ENCODE measurements at regions not wholly inside any gene's neighbourhood (a gene's known extent, or its start where the extent isn't known, plus 50 kb on each side); places are given as distances from the start of the nearest gene placed in this dataset.

DNA sequence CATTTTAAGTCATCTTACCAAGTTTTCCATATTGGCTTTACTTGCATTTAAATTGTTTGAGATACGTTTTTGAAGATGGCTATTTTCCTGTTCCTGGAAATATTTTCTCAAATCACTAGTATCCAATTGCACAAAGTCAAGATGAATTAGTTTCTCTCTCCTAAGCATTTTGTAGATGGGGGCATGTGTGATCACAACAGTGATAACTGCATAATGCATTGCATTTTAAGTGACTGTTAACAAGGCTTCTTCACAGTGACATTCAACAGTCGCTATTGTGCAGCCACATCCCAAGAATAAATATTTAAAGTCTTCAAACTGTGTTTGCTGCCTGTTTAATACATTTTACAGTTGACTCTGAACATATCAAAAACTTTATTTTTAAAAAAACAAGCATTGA lies 694.2 kb upstream of the CDH7 start:
- Histone ChIP-seq H2AK5ac (ENCODE audit: low read depth, low read length) (no peak overlapping the region), H3K9me3 (replicated peaks in 1 of 2; ENCODE audit: control insufficient read depth in 2 of 2, insufficient read depth in 1 of 2, low read depth in 1 of 2, low read length in 2 of 2) (no peaks in the 10 kb centered on the region), H3K4me1 (ENCODE audit: control insufficient read depth in 2 of 2, insufficient read depth in 1 of 2, low read depth in 1 of 2, low read length in 2 of 2) (no peaks in the 10 kb centered on the region), H3K9ac (ENCODE audit: low read depth, low read length, poor library complexity) (no peak overlapping the region), H2AFZ (ENCODE audit: low read length) (no peak overlapping the region), H3K27ac (replicated peaks; ENCODE audit: low read length) (no peak overlapping the region), H2BK15ac (ENCODE audit: low read length) (no peak overlapping the region), H3K14ac (ENCODE audit: low read length) (no peak overlapping the region), H3K4me3 (ENCODE audit: low read length in 2 of 2) (no peak overlapping the region), H2BK120ac (ENCODE audit: low read depth, low read length) (no peak overlapping the region), H3K18ac (ENCODE audit: low read length) (no peak overlapping the region), H3K79me1 (ENCODE audit: low read depth, low read length) (no peaks in the 10 kb centered on the region), H2BK5ac (ENCODE audit: low read length) (no peak overlapping the region), H3K27me3 (ENCODE audit: control insufficient read depth in 3 of 3, insufficient read depth in 3 of 3, low read depth in 1 of 3, low read length in 3 of 3) (no peaks in the 10 kb centered on the region), H3K23ac (ENCODE audit: low read depth, low read length, poor library complexity) (no peak overlapping the region), H4K8ac (ENCODE audit: low read depth, low read length) (no peak overlapping the region), H3K36me3 (replicated peaks in 1 of 2; ENCODE audit: control insufficient read depth in 2 of 2, insufficient read depth in 2 of 2, low read length in 2 of 2) (no peaks in the 10 kb centered on the region), H2BK12ac (ENCODE audit: low read length) (no peak overlapping the region), H4K91ac (ENCODE audit: low read depth, low read length, poor library complexity) (no peak overlapping the region), H3K4me2 (ENCODE audit: insufficient read depth, low read length, poor library complexity, severe bottlenecking) (no peak overlapping the region), H3K4ac (ENCODE audit: low read length) (no peak overlapping the region)
- no peak for DNase-seq (ENCODE audit: low spot score)
- WGBS, 2 donors (ENCODE audit: extremely low coverage in 2 of 2, insufficient read length in 2 of 2, insufficient replicate concordance in 1 of 2), result no CpG with 5 or more reads among the region's 2 CpGs

DNA sequence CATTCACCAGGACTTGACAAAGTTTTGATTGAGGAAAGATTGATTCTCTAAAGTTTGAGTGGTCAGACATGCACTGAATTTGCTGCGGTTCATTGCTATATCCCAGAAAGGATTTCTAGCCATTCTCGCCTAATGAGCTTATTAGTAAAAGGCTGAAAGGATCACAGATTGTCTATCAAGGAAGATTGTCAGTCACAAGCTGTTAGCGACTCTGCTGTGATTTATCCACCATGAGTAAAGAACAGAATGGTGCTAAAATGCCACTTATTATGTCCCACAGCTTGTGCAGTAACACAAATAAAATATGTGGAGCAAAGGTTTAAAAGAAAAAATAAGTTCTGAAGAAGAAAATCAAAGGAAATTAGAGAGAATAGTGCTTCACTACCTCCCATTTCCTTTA lies 701.2 kb upstream of the CDH7 start:
- Histone ChIP-seq H2BK5ac (ENCODE audit: low read length) (no peak overlapping the region), H3K79me1 (ENCODE audit: low read depth, low read length) (no peaks in the 10 kb centered on the region), H3K36me3 (replicated peaks in 1 of 2; ENCODE audit: control insufficient read depth in 2 of 2, insufficient read depth in 2 of 2, low read length in 2 of 2) (no peaks in the 10 kb centered on the region), H3K4me1 (ENCODE audit: control insufficient read depth in 2 of 2, insufficient read depth in 1 of 2, low read depth in 1 of 2, low read length in 2 of 2) (no peaks in the 10 kb centered on the region), H3K9me3 (replicated peaks in 1 of 2; ENCODE audit: control insufficient read depth in 2 of 2, insufficient read depth in 1 of 2, low read depth in 1 of 2, low read length in 2 of 2) (no peaks in the 10 kb centered on the region), H2BK120ac (ENCODE audit: low read depth, low read length) (no peak overlapping the region), H2AFZ (ENCODE audit: low read length) (peak overlapping the region; percentile 8), H3K27ac (replicated peaks; ENCODE audit: low read length) (no peak overlapping the region), H4K91ac (ENCODE audit: low read depth, low read length, poor library complexity) (no peak overlapping the region), H3K4ac (ENCODE audit: low read length) (no peak overlapping the region), H2BK15ac (ENCODE audit: low read length) (no peak overlapping the region), H2BK12ac (ENCODE audit: low read length) (no peak overlapping the region), H2AK5ac (ENCODE audit: low read depth, low read length) (no peak overlapping the region), H3K18ac (ENCODE audit: low read length) (no peak overlapping the region), H3K27me3 (ENCODE audit: control insufficient read depth in 3 of 3, insufficient read depth in 3 of 3, low read depth in 1 of 3, low read length in 3 of 3) (no peaks in the 10 kb centered on the region), H3K9ac (ENCODE audit: low read depth, low read length, poor library complexity) (no peak overlapping the region), H3K23ac (ENCODE audit: low read depth, low read length, poor library complexity) (no peak overlapping the region), H3K14ac (ENCODE audit: low read length) (no peak overlapping the region), H3K4me3 (ENCODE audit: low read length in 2 of 2) (no peak overlapping the region), H3K4me2 (ENCODE audit: insufficient read depth, low read length, poor library complexity, severe bottlenecking) (no peak overlapping the region), H4K8ac (ENCODE audit: low read depth, low read length) (no peak overlapping the region)
- peak; percentile 14 for DNase-seq (ENCODE audit: low spot score)
- WGBS, 2 donors (ENCODE audit: extremely low coverage in 2 of 2, insufficient read length in 2 of 2, insufficient replicate concordance in 1 of 2), result no CpG with 5 or more reads among the region's 3 CpGs

DNA sequence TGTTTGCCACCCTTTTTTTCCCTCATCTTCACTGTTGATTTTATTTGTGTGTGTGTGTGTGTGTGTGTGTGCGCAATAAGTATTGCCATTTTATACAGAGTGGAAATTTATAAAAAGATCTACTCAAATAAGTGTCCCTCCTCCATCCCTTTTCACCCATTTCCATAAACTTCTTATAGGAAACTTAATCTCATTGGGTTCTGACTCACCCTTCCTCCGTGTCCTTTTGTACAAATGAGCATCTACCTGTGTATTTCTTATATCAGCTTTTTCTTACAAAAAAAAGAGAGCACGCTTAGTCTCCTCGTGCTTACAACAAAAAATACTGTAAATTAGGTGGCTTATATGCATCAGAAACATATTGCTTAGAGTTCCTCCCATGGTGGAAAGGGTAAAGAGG lies 711.2 kb upstream of the CDH7 start:
- no peak overlapping the region for H3K4me2 ChIP-seq (ENCODE audit: insufficient read depth, low read length, poor library complexity, severe bottlenecking)
- WGBS, 2 donors (ENCODE audit: extremely low coverage in 2 of 2, insufficient read length in 2 of 2, insufficient replicate concordance in 1 of 2), result no CpG with 5 or more reads among the region's 4 CpGs

DNA sequence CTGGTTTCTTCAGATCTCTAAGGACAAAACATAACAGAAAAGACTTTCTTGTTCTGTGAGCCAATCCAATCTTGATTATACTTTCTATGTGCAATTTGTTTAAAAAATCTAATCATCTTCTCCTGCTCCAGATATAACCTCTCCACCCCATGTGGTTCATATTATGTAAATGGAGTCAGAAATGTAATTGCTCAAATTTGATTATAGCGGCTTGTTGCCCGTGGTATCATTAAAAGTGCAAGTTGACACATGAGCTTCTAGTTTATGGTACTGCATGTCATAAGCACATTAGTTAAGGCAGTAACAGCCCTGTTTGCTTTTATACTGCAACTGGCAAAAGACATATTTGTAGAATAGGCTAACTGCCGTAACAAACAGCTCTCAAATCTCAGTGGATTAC lies 715.1 kb upstream of the CDH7 start:
- Histone ChIP-seq H3K9me3 (replicated peaks in 1 of 2; ENCODE audit: control insufficient read depth in 2 of 2, insufficient read depth in 1 of 2, low read depth in 1 of 2, low read length in 2 of 2) (no peaks in the 10 kb centered on the region), H3K4ac (ENCODE audit: low read length) (no peak overlapping the region), H3K18ac (ENCODE audit: low read length) (no peak overlapping the region), H3K27me3 (ENCODE audit: control insufficient read depth in 3 of 3, insufficient read depth in 3 of 3, low read depth in 1 of 3, low read length in 3 of 3) (no peaks in the 10 kb centered on the region), H3K23ac (ENCODE audit: low read depth, low read length, poor library complexity) (no peak overlapping the region), H4K8ac (ENCODE audit: low read depth, low read length) (no peak overlapping the region), H3K79me1 (ENCODE audit: low read depth, low read length) (no peaks in the 10 kb centered on the region), H3K4me2 (ENCODE audit: insufficient read depth, low read length, poor library complexity, severe bottlenecking) (no peak overlapping the region), H2BK15ac (ENCODE audit: low read length) (no peak overlapping the region), H3K36me3 (replicated peaks in 1 of 2; ENCODE audit: control insufficient read depth in 2 of 2, insufficient read depth in 2 of 2, low read length in 2 of 2) (no peaks in the 10 kb centered on the region), H2BK12ac (ENCODE audit: low read length) (no peak overlapping the region), H3K27ac (replicated peaks; ENCODE audit: low read length) (no peak overlapping the region), H3K9ac (ENCODE audit: low read depth, low read length, poor library complexity) (no peak overlapping the region), H3K4me3 (ENCODE audit: low read length in 2 of 2) (no peak overlapping the region), H3K14ac (ENCODE audit: low read length) (no peak overlapping the region), H3K4me1 (ENCODE audit: control insufficient read depth in 2 of 2, insufficient read depth in 1 of 2, low read depth in 1 of 2, low read length in 2 of 2) (no peaks in the 10 kb centered on the region), H2BK120ac (ENCODE audit: low read depth, low read length) (no peak overlapping the region), H2AK5ac (ENCODE audit: low read depth, low read length) (no peak overlapping the region), H2BK5ac (ENCODE audit: low read length) (no peak overlapping the region), H2AFZ (ENCODE audit: low read length) (peak overlapping the region; percentile 18), H4K91ac (ENCODE audit: low read depth, low read length, poor library complexity) (no peak overlapping the region)
- WGBS, 2 donors (ENCODE audit: extremely low coverage in 2 of 2, insufficient read length in 2 of 2, insufficient replicate concordance in 1 of 2), result no CpG with 5 or more reads among the region's 3 CpGs
- no peak for DNase-seq (ENCODE audit: low spot score)

More for the DNA sequence above, 711.2 kb upstream of the CDH7 start:
- H3K9ac ChIP-seq (ENCODE audit: low read depth, low read length, poor library complexity), result no peak overlapping the region
- no peak overlapping the region for H3K14ac ChIP-seq (ENCODE audit: low read length)
- no peak overlapping the region for H3K23ac ChIP-seq (ENCODE audit: low read depth, low read length, poor library complexity)
- H3K18ac ChIP-seq (ENCODE audit: low read length), result no peak overlapping the region
- no peak overlapping the region for H3K4ac ChIP-seq (ENCODE audit: low read length)
- H4K8ac ChIP-seq (ENCODE audit: low read depth, low read length), result no peak overlapping the region
- H2BK15ac ChIP-seq (ENCODE audit: low read length), result no peak overlapping the region
- H3K27ac ChIP-seq (replicated peaks; ENCODE audit: low read length), result no peak overlapping the region
- H3K9me3 ChIP-seq (replicated peaks in 1 of 2; ENCODE audit: control insufficient read depth in 2 of 2, insufficient read depth in 1 of 2, low read depth in 1 of 2, low read length in 2 of 2), result no peaks in the 10 kb centered on the region
- no peak overlapping the region for H2AK5ac ChIP-seq (ENCODE audit: low read depth, low read length)
- H2BK120ac ChIP-seq (ENCODE audit: low read depth, low read length), result no peak overlapping the region
- no peak overlapping the region for H2BK5ac ChIP-seq (ENCODE audit: low read length)
- H3K27me3 ChIP-seq (ENCODE audit: control insufficient read depth in 3 of 3, insufficient read depth in 3 of 3, low read depth in 1 of 3, low read length in 3 of 3), result no peaks in the 10 kb centered on the region
- no peaks in the 10 kb centered on the region for H3K4me1 ChIP-seq (ENCODE audit: control insufficient read depth in 2 of 2, insufficient read depth in 1 of 2, low read depth in 1 of 2, low read length in 2 of 2)
- H3K4me3 ChIP-seq (ENCODE audit: low read length in 2 of 2), result no peak overlapping the region
- H2AFZ ChIP-seq (ENCODE audit: low read length), result no peak overlapping the region
- H4K91ac ChIP-seq (ENCODE audit: low read depth, low read length, poor library complexity), result no peak overlapping the region
- no peaks in the 10 kb centered on the region for H3K36me3 ChIP-seq (replicated peaks in 1 of 2; ENCODE audit: control insufficient read depth in 2 of 2, insufficient read depth in 2 of 2, low read length in 2 of 2)
- no peak overlapping the region for H2BK12ac ChIP-seq (ENCODE audit: low read length)
- H3K79me1 ChIP-seq (ENCODE audit: low read depth, low read length), result no peaks in the 10 kb centered on the region
- DNase-seq (ENCODE audit: low spot score), result no peak
